WTC11 (cell line): ENCODE measurements at regions not wholly inside any gene's neighbourhood (a gene's known extent, or its start where the extent isn't known, plus 50 kb on each side); places are given as distances from the start of the nearest gene placed in this dataset.

Experiments
- CREM ChIP-seq: sonication (generic); formaldehyde crosslinking; IDR thresholded peaks from 2 replicates; pipeline ENCODE4 v1.8.1; 2022; ENCODE audit warnings: mild to moderate bottlenecking, missing genetic modification reagents, moderate library complexity
- TF ChIP-seq, protein P1 (sequence below): fragments of 200-600 bp; IDR thresholded peaks from 2 replicates; pipeline ENCODE4 v1.8.0; 2022; ENCODE audit warnings: antibody characterized with exemption
- TF ChIP-seq, protein P2 (sequence below): sonication (generic); formaldehyde crosslinking; IDR thresholded peaks from 2 replicates; pipeline ENCODE4 v1.8.1; 2023; ENCODE audit warnings: mild to moderate bottlenecking, missing genetic modification reagents, moderate library complexity
- TF ChIP-seq, protein P3 (sequence below): sonication (generic); formaldehyde crosslinking; IDR thresholded peaks from 2 replicates; pipeline ENCODE4 v1.8.1; 2022; ENCODE audit warnings: low read depth, mild to moderate bottlenecking, moderate library complexity, missing genetic modification reagents, borderline replicate concordance

DNA sequence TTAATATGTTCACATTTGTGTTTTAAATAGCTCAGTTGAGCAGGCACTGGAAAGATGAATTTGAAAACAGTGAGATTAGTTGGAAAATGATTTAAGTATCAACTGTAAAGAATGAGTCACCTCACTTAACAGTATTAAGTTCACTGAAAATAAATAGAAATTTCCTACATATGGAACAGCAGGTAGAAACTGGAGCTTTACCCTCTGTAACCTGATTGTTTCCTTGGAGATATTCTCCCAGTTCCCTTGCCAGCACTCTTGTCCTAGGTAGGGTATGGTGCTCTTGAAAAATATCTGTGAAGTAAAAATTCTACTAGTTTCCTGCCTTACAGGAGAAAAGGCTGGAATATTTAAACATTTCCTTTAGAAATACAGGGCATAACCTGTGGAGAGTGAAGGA lies 81.3 kb upstream of the DLGAP1 start:
- TF ChIP-seq, protein P1, sequence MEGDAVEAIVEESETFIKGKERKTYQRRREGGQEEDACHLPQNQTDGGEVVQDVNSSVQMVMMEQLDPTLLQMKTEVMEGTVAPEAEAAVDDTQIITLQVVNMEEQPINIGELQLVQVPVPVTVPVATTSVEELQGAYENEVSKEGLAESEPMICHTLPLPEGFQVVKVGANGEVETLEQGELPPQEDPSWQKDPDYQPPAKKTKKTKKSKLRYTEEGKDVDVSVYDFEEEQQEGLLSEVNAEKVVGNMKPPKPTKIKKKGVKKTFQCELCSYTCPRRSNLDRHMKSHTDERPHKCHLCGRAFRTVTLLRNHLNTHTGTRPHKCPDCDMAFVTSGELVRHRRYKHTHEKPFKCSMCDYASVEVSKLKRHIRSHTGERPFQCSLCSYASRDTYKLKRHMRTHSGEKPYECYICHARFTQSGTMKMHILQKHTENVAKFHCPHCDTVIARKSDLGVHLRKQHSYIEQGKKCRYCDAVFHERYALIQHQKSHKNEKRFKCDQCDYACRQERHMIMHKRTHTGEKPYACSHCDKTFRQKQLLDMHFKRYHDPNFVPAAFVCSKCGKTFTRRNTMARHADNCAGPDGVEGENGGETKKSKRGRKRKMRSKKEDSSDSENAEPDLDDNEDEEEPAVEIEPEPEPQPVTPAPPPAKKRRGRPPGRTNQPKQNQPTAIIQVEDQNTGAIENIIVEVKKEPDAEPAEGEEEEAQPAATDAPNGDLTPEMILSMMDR, result no peak
- TF ChIP-seq, protein P2, sequence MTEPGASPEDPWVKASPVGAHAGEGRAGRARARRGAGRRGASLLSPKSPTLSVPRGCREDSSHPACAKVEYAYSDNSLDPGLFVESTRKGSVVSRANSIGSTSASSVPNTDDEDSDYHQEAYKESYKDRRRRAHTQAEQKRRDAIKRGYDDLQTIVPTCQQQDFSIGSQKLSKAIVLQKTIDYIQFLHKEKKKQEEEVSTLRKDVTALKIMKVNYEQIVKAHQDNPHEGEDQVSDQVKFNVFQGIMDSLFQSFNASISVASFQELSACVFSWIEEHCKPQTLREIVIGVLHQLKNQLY (CRISPR knock-in tag), result no peak
- no peak for TF ChIP-seq CREM
- TF ChIP-seq, protein P3, sequence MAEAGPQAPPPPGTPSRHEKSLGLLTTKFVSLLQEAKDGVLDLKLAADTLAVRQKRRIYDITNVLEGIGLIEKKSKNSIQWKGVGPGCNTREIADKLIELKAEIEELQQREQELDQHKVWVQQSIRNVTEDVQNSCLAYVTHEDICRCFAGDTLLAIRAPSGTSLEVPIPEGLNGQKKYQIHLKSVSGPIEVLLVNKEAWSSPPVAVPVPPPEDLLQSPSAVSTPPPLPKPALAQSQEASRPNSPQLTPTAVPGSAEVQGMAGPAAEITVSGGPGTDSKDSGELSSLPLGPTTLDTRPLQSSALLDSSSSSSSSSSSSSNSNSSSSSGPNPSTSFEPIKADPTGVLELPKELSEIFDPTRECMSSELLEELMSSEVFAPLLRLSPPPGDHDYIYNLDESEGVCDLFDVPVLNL (CRISPR knock-in tag), result no peak
